ENCODE measurements at regions not wholly inside any gene's neighbourhood (a gene's known extent, or its start where the extent isn't known, plus 50 kb on each side); places are given as distances from the start of the nearest gene placed in this dataset.

DNA sequence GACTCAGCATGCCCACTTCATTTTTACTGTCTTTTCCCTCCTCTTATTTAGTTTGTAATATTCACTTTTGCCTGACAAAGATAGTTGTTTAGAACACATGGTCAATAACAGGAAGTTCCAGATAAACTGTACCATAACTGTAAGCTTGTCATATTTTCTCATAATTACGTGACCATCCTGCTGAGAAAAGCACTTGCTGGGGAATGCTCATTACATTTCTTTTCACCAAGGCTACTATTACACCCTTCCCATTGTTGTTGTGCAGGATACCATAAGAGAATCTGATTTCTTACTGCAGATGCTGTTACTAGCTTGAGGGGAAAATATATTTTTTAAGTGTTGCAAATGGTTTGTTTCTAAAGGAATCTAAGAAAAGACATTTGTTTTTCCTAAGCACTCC, 111.7 kb upstream of the SLITRK6 start:
- no peak overlapping the region for H3K27ac ChIP-seq
- no peak overlapping the region for H3K4me3 ChIP-seq

DNA sequence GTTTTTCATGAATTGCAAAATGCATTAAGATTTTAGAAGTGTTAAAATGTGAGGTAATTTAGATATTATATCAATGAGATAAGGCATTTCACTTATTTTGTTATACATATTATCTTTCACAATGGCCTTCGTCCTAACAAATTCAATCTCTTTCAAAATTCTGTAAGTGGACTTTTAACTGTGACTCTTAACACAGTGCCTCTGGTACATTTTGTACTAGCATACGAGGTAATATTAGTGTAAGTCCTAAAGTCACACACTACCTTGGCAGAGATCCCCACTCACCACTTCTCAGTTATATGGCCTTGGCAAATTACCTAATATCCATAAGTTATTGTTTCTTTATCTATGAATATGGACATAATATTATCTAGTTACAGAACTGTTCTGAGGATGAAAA, 101.3 kb upstream of the SLITRK6 start:
- Histone ChIP-seq H3K4me3 (no peak overlapping the region), H3K27ac (no peak overlapping the region)

DNA sequence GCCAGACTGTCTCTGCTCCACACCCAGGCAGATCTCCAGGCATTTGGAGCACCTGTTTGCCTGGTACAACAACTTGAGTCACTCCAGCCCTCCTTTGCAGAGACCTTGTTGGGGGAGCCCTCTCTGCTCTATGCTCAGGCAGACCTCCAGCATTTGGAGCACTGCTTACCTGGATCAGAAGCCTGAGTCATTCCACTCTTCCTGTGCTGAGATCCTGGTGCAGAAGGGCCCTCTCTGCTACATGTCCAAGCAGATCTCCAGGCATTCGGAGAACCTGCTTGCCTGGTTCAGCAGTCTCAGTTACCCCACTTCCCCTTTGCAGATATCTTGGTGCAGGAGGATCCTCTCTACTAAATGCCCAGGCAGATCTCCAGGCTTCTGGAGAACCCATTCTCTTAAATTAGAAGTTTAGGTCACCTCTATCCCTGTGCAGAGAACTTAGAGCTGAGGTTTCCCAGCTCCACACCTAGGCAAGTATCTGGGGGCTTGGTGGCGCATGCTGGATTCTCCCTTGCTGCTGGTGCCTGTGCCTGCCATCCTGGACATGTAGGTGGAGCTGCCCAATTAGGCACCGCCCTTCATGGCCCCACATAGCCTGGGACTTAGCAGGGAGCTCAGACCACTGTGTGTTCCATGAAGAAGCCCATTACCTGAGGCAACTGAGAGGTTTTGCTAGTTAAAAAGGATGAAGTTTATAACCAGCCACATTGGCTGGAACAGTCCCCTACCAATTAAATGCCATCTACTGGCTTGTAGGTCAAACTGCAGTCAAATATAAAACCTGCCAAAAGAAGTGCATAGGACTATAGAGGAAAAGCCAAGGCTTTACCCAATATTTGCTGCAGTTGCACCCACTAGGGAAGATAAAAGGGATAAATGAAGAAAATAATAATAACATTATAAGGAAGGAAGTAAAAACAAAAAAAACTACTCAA, 97.6 kb upstream of the SLITRK6 start:
- H3K4me3 ChIP-seq, result no peak overlapping the region
- no peak overlapping the region for H3K27ac ChIP-seq

DNA sequence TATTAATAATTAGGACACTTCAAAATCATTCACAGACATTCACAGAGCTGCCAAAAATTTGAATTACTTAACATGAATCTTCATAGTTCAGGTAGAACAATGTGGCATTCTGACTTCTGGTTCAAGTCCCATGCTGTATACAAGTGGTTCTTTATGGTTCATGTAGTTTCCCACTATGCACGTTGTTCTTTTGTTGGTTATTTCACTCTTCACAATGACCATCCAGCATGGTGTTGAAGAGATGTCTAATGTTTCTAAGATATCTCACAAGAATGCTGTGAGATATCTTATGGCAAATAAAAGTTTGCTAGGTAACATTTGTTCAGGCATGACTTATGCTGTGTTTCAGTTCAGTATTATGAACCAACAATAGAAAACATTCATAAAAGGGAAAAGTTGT, 88.2 kb upstream of the SLITRK6 start:
- H3K27ac ChIP-seq, result no peak overlapping the region
- H3K4me3 ChIP-seq, result no peak overlapping the region

DNA sequence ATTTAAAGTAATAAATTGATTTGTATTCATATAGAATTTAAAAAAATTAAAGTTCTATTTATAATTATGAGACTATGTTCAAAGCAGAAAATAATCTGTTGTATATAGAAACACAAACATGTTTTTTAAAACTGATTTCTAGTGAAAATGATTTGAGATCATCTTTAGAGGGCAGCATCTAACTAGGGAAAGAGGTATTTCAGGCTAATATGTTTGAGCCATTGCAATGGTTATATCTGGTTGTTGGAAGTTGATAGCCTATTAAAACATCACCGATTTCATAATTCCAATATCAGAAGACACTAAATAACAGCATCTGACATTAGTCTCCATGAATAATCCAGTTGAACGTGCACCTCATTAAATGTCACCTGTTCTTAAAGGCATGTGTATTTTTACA, 79.8 kb upstream of the SLITRK6 start:
- no peak overlapping the region for H3K27ac ChIP-seq
- no peak overlapping the region for H3K4me3 ChIP-seq

DNA sequence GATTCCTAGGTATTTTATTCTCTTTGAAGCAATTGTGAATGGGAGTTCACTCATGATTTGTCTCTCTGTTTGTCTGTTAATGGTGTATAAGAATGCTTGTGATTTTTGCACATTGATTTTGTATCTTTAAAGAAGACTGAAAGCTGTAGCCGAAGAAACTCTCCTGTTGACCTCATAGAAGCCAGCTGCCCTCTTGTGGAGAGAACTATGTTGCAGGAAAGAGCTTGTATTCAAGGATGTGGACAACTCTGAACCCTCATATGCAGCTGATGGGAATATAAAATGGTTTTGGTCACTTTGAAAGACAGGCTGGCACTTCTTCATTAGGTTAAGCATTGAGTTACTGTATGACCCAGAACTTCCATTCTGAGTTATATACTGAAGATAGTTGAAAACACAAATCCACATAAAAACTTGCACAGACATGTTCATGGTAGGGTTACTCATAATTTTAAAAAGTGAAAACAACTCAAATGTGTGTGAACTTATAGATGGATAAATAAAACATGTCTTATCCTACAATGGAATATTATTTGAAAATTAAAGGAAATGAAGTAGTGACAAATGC, 65.8 kb upstream of the SLITRK6 start:
- H3K27ac ChIP-seq, result no peak overlapping the region
- H3K4me3 ChIP-seq, result no peak overlapping the region

DNA sequence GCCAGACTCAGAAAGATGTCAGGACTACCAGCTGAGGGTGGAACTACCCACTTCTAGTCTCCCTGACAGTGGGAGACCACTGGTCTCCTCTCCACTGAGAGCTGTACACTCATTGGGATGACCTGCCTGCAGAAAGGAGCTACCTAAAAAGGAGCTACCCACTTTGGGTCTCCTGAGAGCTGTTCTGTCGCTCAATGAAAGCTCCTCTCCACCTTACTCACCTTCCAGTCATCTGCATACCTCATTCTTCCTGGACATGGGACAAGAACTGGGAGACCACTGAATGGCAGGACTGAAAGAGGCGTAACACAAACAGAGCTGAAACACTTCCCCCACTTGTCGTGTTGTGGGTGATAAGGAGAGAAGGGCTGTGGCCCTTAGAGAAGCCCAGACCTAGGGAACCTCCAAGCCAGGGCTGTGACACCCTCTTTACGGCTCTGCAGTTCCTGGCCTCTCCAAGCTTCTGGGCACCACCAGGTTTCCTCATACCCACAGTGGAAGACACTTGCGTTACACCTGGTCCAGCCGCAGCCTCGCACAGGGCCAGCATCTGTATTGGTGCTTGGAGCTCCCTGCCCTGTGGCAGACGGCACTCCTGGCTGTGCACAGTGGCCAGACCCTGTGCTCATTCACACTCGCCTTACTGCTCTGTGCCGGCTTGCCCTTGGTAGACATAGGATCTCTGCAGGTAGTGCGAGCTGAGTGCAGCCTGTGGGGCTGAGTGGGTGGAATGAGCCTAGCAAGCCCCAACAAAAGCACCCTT, 54.9 kb upstream of the SLITRK6 start:
- Histone ChIP-seq H3K27ac (no peak overlapping the region), H3K4me3 (no peak overlapping the region)

DNA sequence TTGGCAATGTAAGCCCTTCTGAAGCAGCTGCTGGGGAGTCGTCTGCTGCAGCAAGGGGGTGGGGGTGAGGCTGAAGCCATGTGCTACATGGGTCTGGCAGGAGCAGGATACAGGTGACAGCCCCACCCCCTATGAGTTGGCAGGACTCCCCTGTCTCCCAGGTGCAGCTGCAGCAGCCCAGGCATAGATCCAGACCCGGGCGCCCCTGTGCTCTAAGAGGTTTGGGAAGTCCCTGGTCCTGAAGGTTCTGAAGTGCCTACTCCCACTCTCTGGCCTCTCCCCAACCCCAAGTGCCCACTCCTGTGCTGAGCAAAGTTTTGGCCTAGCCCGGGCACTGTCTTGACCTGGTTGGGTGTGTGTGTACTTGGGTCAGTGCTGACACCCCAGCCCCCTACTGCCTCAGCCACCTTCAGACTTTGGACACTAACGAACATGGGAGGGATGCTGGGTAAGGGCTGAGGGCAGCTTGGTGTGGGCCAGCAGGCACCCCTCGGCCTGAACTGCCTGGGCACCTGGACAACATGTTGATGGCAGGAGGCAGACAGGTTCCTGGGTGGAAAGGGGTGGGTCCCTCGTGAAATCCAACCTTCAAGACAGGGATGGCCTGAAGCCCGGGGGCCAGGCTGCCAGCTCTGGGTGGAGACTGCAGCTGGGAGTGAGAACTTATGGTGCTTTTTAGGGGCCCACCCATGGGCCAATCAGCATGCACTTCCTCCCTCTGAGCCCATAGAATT, 54.1 kb upstream of the SLITRK6 start:
- Histone ChIP-seq H3K27ac (no peak overlapping the region), H3K4me3 (no peak overlapping the region)
